Progenitor cell of endocrine pancreas (in vitro differentiated cells): ENCODE measurements at regions not wholly inside any gene's neighbourhood (a gene's known extent, or its start where the extent isn't known, plus 50 kb on each side); places are given as distances from the start of the nearest gene placed in this dataset.

ENCODE experiments used
- DNase-seq: peaks from one replicate; pipeline ENCODE4 v3.0.0; 2021; ENCODE audit warnings: low spot score; ENCODE audit not compliant: unreplicated experiment
- H3K27ac Mint-ChIP-seq: 2 replicates; pipeline ENCODE4 v1.8.0; 2021; ENCODE audit warnings: mild to moderate bottlenecking, moderate library complexity, mixed read lengths
- H3K27me3 Mint-ChIP-seq: 2 replicates; pipeline ENCODE4 v1.8.0; 2021; ENCODE audit warnings: mixed read lengths
- H3K36me3 Mint-ChIP-seq: 2 replicates; pipeline ENCODE4 v1.8.0; 2022; ENCODE audit warnings: mixed read lengths; ENCODE audit not compliant: insufficient read depth
- H3K4me1 Mint-ChIP-seq: 2 replicates; pipeline ENCODE4 v1.8.0; 2021; ENCODE audit warnings: low read depth, mixed read lengths
- H3K4me3 Mint-ChIP-seq: 2 replicates; pipeline ENCODE4 v1.8.0; 2021; ENCODE audit warnings: low read depth, mild to moderate bottlenecking, moderate library complexity, mixed read lengths
- H3K9me3 Mint-ChIP-seq: 2 replicates; pipeline ENCODE4 v1.8.0; 2021; ENCODE audit warnings: low read depth, mixed read lengths
- TF ChIP-seq, protein P1 (sequence below): fragments of 200-600 bp; sonication (generic); IDR thresholded peaks from one replicate; pipeline ENCODE4 v1.5.0; 2021; ENCODE audit warnings: antibody characterized with exemption, mild to moderate bottlenecking; ENCODE audit not compliant: unreplicated experiment

DNA sequence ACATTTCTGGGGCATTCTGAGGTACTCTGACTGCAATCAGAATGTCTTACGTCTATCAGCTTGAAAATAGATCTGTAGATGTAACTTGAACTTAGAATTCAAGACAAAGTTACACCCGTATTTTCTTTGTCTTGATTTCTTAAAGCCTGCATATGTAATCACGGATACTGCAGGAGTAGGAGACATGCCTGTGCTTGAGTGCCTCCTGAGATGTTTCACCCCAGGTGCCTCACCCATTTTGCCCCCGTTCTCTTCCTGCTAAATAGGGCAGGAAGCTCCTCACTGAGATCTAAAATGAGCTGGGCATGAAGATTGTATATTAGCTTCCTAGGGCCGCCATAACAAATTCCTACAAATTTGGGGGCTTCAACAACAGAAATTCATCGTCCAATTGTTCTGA is 131.9 kb downstream of the RDH14 start:
- no peak overlapping the region for H3K27ac Mint-ChIP-seq
- no peaks in the 10 kb centered on the region for H3K9me3 Mint-ChIP-seq
- no peaks in the 10 kb centered on the region for H3K27me3 Mint-ChIP-seq

DNA sequence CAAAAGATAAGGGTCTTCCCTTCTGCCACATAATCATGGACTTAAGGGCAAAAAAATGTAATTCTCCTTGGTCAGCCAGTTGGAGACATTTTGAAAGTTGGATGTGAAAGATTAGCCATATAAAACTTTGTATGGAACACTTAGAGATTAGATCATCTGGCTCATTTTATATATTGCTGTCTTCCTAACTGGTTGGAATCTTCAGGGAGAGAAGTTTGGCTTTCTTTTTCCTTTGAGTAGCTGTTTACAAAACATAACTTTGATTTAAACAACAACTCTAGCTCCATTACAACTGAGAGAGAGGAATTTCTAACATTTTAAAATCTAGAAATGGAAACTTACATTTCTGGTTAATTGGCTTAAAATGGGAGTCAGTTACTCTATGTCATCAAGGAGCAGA is 132.7 kb downstream of the RDH14 start:
- no peaks in the 10 kb centered on the region for H3K36me3 Mint-ChIP-seq
- H3K4me1 Mint-ChIP-seq: peaks cover 10% of the 10 kb centered on the region
- no peak for DNase-seq
- no peak overlapping the region for H3K27ac Mint-ChIP-seq
- H3K4me3 Mint-ChIP-seq: no peak overlapping the region
- no peaks in the 10 kb centered on the region for H3K9me3 Mint-ChIP-seq
- H3K27me3 Mint-ChIP-seq: no peaks in the 10 kb centered on the region
- TF ChIP-seq, protein P1, sequence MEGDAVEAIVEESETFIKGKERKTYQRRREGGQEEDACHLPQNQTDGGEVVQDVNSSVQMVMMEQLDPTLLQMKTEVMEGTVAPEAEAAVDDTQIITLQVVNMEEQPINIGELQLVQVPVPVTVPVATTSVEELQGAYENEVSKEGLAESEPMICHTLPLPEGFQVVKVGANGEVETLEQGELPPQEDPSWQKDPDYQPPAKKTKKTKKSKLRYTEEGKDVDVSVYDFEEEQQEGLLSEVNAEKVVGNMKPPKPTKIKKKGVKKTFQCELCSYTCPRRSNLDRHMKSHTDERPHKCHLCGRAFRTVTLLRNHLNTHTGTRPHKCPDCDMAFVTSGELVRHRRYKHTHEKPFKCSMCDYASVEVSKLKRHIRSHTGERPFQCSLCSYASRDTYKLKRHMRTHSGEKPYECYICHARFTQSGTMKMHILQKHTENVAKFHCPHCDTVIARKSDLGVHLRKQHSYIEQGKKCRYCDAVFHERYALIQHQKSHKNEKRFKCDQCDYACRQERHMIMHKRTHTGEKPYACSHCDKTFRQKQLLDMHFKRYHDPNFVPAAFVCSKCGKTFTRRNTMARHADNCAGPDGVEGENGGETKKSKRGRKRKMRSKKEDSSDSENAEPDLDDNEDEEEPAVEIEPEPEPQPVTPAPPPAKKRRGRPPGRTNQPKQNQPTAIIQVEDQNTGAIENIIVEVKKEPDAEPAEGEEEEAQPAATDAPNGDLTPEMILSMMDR: no peak

More for the DNA sequence above, 131.9 kb downstream of the RDH14 start:
- TF ChIP-seq, protein P1: no peak
- DNase-seq: no peak
- H3K4me3 Mint-ChIP-seq: no peak overlapping the region
- no peaks in the 10 kb centered on the region for H3K36me3 Mint-ChIP-seq
- H3K4me1 Mint-ChIP-seq: peaks cover 13% of the 10 kb centered on the region

DNA sequence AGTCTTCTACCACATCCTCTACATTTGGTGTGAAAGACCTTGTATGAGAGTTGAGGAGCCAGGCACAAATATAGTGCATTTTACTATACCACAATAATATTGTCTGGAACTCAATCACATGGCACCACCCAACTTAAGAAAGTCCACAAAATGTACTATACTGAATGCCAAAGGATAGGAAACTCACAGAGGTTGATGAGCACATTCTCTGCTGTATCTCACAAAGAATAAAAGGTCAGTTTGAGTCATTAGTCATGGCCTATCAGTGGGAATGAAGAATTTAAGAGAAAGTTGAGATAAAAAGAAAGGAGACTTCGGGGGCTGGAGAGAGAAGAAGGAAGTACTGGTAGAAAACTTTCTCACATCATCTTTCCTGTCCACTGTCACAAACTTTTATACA is 134.3 kb downstream of the RDH14 start:
- Mint-ChIP-seq H3K36me3 (no peaks in the 10 kb centered on the region), H3K9me3 (no peaks in the 10 kb centered on the region), H3K27me3 (no peaks in the 10 kb centered on the region), H3K4me1 (peaks cover 2% of the 10 kb centered on the region), H3K27ac (no peak overlapping the region), H3K4me3 (no peak overlapping the region)
- no peak for DNase-seq
- TF ChIP-seq, protein P1: no peak

DNA sequence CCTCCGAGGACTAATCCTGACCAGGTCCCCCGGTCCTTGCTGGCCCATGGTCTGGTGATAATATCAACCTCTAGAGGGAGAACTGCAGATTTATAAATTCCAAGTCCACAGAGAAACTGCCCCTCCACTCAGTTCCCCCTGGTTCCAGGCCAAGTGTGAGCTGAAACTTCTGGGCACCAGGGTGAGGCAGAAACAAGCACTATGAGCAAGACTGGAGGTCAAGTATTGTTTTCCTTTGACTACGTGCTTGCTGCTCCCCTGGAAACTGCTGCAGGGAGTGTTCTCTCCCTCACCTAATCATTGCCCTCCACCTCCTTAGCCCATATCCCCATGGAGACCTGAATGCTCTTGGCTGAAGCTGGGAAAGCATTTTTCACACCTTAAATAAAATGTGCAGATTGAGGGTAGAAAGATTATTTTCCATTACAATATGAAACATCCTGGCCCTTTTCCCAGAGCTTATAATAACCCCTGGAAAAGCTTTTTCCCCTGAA is 135.2 kb downstream of the RDH14 start:
- Mint-ChIP-seq H3K27me3 (no peaks in the 10 kb centered on the region), H3K9me3 (no peaks in the 10 kb centered on the region), H3K27ac (no peak overlapping the region), H3K4me1 (no peaks in the 10 kb centered on the region), H3K36me3 (no peaks in the 10 kb centered on the region), H3K4me3 (no peak overlapping the region)
- TF ChIP-seq, protein P1: no peak
- no peak for DNase-seq

DNA sequence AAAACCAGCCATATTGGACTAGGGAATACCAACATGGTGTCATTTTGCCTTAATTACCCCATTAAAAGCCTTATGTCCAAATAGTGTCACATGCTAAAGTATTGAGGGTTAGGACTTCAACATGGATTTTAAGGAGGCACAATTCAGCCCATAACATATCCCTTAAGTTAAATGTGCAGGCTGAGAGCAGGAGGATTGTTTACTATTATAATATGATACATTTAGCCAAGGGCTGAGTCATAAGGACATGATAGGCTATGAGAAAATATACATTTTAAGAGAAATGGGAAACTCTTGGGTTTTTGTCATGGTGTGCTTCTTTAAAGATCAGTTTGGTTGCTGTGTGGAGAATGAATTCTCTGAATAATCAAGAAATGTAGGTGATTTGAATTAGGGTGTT is 136.8 kb downstream of the RDH14 start:
- Mint-ChIP-seq H3K9me3 (no peaks in the 10 kb centered on the region), H3K36me3 (no peaks in the 10 kb centered on the region), H3K4me1 (no peaks in the 10 kb centered on the region), H3K4me3 (no peak overlapping the region), H3K27ac (no peak overlapping the region), H3K27me3 (no peaks in the 10 kb centered on the region)
- DNase-seq: no peak
- TF ChIP-seq, protein P1: no peak
